GM21515 (cell line): ENCODE measurements at regions not wholly inside any gene's neighbourhood (a gene's known extent, or its start where the extent isn't known, plus 50 kb on each side); places are given as distances from the start of the nearest gene placed in this dataset.
"Not testable (repeated sequence)": the region's sequence is repeated elsewhere in the genome, so short reads cannot be mapped to it uniquely, and the experiment has no call there.

Experiments
- ATAC-seq: cut with Tn5 transposase; IDR thresholded peaks from one replicate; pipeline ENCODE4 v1.9.1; 2021; ENCODE audit not compliant: unreplicated experiment

DNA sequence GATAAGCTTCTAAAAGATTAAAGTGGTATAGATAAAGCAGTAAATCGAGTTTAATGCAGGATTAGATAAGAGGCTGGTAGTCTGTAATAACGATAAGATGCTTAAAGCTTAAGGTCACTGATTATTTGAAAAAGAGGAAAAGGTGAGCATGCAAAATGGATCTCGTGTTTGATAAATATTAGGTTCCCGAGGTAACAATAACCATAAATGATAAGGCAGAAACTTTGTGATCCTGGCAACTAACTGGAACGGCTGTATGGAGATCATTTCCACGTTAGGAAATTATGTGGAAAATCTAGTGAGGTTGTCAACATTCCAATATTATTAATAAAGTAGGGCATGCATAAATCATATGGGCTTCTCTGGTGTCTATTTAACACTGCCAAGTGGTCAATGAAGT lies 255.5 kb downstream of the EFCAB11 start:
- ATAC-seq = no peak

DNA sequence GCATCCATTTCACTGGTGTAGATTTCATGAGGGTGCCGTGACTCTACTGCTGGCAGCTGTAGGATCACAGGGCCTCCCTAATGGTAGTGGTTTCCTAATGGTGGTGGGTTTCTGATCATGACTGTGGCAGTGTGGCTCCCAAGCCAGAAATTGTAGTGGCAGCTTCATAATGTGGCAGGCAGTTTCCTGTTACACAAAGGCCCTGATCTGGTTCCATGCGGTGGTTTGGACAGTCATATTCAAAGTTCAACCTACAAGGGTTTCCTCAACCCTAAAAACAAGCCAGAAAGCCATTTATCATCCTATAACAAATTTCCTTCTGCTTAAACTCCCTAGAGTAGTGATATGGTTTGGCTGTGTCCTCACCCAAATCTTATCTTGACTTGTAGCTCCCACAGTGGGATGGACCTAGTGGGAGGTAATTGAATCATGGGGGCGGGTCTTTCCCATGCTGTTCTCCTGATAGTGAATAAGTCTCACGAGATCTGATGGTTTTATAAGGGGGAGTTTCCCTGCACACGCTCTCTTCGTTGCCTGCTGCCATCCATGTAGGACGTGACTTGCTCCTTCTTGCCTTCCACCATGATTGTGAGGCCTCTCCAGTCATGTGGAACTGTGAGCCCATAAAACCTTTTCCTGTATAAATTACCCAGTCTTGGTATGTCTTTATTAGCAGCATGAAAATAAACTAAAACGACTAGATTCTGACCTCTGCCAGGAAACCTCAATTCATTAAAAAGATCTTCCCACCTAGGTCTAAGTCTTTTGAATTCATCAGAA lies 257.1 kb downstream of the EFCAB11 start:
- no peak for ATAC-seq

DNA sequence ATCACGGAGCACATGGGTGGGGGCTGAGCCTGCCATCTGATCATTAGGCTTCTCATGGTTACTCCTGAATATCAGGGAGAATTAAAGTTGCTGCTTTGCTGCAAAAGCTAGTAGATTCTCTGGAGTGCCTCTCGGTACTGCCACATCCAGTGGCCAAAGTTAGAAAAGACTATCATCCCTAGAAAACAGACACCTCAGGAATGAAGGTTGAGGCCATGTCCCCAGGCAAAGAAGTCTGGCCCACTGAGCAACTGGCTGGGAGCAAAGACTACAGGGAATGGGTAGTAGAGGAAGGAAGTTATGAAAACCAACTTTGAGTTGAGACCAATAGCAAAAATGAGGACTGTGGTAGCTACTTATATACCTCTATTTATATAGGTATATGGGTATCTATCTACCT lies 258.7 kb downstream of the EFCAB11 start:
- no peak for ATAC-seq

DNA sequence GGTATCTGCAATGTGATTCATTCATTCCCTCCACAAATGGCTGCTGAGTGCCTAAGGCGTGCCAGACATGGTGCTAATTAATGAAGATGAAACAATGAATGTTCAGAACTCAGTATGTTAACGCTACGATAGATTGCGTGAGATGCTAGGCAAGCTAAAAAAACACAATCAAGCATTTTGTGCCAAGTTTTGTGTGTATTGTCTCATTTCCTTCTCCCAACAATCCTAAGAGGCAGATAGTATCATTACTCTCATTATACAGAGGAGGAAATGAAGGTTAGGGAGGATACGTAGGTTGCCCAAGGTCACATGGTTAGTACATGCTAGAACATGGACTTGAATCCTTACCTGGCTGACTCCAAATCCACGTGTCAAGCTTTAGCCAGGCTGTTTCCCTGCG lies 264.4 kb downstream of the EFCAB11 start:
- ATAC-seq = no peak

DNA sequence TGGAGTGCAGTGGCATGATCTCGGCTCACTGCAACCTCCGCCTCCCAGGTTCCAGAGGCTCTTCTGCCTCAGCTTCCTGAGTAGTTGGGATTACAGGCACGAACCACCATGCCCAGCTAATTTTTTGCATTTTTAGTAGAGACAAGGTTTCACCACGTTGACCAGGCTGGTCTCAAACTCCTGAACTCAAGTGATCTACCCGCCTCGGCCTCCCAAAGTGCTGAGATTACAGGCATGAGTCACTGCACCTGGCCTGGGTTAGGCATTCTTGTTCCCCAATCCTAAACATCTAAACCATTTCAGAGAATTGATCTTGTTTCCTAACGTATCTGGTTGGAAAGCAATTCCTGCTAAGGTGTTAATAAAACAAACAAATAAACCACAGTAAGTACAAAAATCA lies 264.8 kb downstream of the EFCAB11 start:
- not testable (repeated sequence) for ATAC-seq

DNA sequence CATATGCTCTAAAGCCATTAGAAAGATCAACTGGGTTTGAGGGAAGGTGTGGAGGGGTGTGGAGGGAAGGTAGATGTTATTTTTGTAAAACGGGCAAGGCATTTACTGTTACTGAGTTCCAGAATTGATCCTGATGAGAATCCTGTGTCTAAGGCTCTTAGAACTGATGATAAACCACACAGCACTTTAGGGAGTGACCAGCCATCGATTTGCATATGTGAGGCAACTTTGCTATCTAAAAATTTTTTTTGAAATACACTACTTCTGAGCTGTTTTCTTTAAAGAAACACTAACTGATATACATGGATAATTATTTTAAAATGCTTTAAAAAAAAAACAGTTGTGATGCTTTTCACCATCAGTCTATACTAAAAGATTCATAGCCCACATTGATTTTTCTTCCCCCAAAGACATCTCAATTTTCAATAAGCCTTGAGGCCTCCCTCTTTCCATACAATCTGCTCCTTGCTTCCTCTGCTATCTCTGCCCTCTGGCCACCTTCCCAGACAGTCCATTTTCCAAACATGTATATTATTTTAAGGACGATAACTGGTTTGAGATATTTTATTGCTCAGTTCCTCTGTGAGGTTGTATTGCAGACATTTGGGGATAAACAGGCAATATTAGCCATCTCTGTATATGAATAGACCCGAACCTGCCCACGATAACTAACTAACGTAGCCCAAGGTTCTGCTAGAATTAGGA lies 265.9 kb downstream of the EFCAB11 start:
- no peak for ATAC-seq

DNA sequence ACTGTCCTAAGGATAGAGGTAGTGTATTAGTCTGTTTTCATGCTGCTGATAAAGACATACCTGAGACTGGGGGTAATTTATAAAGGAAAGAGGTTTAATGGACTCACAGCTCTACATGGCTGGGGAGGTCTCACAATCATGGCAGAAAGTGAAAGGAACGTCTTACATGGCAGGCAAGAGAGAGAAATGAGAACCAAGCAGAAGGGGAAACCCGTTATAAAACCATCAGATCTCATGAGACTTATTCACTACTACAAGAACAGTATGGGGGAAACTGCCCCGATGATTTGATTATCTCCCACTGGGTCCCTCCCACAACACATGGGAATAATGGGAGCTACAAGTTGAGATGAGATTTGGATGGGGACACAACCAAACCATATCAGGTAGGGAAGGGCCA lies 267.4 kb downstream of the EFCAB11 start:
- ATAC-seq = not testable (repeated sequence)

DNA sequence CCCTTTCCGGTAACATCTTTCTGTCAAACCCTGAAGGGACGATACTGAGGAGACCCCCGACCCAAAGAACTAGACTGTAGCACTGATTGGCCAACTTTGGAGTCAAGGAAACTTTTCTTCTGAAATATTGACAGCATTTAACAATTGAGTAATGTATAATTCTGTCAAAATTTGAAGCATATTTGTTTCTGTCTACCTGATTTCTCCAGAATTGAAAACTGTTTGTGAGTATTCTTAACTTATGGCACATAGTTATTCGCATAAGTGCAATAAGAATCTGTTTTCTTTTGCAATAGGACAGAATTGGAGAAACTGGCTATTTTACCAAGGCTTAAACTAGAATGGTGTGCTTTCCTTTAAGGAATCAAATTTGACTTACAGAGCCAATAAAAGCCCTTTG lies 267.1 kb upstream of the FOXN3 start:
- ATAC-seq = no peak

DNA sequence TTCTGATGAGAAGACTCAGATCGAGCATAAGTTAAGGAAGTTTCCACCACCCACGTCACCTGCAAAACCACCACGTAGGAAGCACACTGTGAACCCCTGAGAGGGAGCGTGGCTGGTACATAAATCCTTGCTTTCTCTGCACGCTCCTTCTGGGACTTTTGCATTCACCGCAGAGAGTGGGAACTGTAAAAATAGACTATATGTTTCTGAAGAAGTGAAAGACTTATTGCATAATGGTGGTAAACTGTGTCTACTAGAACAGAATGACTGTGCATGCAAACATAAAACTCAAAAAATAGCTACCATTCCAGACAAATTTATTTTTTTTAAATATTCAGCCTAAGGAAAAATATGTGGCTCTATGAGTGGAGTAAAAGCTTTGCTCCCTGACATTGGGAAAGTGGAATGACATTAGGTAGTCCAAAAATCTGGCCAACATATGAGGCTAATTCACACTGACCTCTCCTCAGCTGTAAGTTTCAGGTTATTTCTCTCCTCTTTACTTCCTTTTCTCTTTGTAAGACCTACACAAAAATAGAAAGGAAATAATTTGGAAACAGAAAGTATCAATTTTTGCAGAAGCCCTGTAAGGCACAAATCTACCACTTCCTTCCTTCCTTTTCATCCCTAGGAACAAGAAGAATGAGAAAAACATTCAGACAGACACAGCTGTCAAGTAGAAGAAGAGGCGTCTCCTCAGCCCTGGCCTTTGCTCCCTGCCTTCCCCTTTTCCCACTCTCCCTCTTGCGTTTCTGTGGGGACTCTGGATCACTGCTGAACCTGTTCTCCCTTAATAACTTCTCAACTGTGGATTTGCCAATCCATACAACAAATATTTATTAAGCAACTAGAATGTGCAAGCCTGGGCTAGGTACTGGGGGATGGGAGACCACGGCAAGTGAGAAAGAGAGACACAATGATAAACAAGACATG lies 264.3 kb upstream of the FOXN3 start:
- ATAC-seq = peak; percentile 86

DNA sequence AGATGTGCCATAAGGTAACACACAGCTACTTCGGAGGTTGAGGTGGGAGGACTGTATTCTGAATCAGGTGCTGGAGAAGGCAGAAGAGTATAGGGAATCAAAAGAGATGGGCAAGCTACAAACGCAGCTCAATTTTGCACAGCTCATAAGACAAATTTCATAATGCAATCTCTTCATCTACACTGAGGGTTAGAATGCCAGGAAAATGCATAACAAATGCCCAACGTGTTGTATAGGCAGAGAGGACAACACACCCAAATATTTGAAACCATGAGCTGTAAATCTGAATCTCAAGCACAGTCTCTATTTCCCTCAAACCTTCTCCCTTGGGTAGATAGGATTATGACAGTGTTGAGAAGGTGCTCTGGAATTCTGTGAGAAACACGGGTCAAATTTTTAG lies 263.1 kb upstream of the FOXN3 start:
- no peak for ATAC-seq

DNA sequence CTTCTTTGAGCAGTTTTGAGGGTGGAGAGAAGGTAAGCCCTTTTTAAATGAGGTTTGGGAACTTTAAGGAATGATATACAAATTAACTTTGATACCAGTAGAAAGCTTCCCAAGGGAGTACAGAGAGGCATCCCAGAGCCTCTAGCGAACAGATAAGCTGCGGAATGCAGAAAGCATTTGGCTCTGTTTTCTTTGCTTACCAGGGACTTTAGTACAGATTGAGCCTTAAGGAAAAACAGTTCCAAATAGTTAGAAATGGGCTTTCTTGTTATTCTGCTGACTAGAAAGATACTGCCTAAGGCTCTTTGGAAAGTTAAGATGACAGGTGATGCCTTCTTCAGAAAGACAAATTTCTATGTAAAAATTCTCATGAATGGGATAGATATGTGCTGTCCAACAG lies 261.7 kb upstream of the FOXN3 start:
- ATAC-seq = no peak

DNA sequence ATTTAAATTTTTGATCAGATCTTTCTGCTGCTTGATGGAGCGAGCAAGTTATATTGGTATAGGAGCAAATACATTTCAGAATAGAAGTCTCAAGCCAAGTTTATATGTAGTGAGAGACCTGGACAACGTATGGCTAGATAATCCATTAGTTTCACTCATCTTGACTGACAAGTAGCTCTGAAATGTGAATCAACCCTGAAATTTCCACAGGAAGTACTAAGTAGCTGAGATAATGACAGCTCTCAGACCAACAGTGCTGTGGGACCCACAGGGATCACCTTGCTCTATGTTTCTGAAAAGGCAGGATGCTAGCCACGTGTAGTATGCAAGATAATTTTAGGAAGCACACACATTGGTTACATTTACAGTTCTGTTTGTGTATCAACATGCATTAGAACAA lies 258.6 kb upstream of the FOXN3 start:
- no peak for ATAC-seq

DNA sequence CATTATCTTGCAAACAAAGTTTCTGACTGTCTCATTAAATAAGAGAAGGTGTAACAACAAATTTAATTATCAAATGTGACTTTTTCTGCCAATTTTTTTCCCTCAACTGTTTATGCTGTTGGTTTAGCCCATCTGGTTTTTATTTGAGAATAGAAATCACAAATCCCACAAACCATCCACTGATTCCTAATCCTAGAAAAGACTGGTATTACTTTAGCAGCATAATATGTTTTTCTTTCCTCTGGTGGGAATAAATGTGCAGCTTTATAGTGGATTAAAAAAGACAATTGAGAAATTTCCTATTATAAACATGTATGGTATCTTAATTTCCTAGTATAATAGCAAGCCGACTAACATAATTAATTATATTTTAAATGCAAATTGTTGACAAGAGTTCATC lies 257.9 kb upstream of the FOXN3 start:
- no peak for ATAC-seq

DNA sequence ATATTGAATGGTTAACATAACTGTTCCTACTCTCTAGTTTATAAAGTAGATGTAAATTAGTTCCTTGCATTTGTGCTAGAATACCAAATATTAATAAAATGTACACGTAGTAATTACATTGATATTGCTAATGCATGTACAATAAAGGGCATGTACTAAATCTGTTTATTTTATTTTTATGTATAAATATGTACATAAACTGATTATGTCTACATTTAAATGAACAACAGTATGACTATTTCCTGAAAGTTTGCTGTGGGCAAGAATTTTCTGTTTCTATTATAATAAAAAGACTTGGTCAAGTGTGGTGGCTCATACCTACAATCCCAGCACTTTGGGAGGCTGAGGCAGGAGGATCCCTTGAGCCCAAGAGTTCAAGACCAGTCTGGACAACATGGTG lies 257.2 kb upstream of the FOXN3 start:
- no peak for ATAC-seq

DNA sequence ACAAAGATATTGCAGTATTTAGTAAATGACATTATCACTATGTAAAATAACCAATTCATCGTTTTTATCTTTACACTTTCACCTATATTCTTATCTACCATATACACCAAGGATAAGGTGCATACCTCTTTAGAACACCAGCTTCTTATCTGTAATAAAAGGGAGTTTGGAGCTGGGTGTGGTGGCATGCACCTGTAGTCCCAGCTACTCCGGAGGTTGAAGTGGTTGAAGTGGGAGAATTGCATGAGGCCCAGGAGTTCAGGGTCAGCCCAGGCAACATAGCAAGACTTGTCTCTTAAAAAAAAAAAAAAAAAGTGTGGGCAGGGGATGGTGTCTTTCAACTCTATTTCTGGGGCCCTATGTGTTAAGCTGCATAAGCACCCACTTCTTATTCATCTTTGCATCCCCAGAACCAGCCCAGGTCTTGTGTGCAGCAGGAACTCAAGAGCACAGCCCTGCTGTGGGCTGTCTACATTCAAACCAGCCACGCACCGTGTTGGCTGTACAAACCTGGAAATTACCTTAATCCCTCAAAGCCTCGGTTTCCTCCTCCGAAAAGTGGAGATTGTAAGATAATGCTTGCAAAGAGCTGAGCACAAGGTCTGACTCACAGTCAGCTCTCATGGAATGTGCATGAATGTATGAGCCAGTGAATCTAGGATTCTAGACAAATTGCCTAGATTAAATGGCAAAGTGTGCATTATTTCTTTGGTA lies 256.6 kb upstream of the FOXN3 start:
- no peak for ATAC-seq

DNA sequence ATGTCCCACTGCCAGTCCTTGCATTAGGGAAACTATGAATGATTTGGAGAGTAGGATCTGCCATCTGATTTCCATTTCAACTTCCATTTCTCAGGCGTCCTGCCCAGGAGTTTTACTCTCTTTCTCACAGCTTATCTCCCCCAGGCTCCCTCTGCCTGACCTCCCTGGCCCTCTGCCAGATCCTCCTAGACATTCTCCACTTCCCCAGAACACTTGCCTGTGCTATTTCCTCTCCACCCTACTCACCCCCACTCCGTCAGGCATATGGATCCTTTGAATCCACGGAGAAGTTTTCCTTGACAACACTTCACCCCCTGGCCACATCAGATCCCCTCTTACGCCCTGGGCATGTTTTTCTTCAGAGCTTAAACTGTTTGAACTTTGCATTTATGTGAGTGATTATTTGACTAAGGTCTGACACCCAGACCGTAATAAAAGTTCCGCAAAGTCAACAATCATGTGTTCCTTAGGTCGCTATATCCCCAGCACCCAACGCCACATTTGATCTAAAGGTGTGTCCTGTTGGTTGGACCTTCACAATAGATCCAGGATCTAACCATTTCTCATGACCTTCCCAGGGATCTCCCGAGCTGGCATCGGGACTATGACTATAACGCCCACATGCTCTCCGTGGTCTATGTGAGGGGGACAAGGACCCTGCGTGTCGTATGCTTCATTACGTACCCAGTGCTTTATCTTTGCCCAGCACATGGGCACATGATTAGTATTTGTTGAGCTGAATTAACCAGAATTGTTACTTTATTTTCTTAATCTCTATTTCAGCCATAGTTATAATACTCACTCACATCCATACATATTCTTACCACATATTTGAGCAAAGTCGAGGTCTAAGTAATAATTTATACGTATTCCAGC lies 255.8 kb upstream of the FOXN3 start:
- no peak for ATAC-seq

DNA sequence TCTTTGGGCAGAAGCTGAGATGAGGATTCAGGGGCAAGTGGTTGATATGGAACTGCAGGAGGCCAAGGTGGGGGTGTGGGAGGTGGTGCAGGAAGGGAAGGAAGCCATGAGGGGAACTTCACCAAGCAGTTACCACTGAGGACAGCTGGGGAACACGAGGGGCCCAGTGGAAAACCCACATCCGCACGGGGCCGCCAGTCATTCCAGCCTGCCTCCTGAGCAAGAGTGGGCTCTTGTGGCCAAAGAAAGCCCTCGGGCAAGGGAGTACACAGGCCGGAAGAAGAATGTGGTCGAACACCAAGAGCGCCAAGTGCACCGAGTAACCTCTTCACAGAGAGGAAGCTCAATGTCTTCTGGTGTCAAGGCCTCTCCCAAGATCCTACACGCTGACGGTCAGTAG lies 252.2 kb upstream of the FOXN3 start:
- ATAC-seq = no peak

DNA sequence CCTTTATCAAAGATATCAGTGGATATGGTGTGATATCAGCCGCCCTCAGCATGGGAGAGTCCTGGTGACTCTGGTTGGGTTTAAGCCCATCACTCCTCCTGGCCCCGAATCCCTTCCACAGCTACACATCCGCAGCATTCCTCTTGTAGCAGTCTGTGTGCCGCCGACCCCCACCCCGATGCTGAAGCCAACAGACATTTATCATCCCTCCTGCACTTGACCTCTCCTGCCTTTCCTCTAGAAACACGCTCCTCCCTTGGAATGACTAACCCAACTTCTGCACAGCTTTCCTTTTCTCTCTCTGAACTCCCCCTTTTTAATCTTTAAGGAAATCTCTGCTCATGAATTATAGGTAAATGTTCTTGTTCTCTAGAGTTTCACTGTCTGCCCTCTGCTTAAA lies 250.9 kb upstream of the FOXN3 start:
- ATAC-seq = no peak

DNA sequence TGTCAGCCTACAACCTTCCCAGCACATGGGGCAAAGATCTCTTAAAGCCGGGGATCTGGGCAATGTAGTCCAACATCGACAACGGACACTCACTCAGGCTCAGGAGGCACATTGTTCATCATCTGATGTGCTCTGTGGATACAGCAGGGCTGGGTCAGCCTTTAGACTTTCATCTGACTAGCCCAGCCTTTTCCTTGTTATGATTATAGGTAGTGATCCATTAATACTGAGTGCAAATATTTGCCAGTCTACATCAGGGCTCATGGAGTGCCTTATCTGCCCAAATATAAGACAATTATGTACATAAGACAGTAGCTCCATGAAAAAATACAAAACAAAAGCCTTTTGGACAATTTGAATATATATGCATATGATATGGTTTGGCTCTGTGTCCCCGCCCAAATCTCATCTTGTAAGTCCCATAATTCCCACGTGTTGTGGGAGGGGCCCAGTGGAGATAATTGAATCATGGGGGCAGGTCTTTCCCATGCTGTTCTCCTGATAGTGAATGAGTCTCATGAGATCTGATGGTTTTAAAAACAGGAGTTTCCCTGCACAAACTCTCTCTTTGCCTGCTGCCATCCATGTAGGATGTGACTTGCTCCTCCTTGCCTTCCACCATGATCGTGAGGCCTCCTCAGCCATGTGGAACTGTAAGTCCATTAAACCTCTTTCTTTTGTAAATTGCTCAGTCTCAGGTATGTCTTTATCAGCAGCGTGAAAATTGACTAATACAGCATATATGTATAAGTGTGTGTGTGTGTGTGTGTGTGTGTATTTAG lies 248.5 kb upstream of the FOXN3 start:
- not testable (repeated sequence) for ATAC-seq
